ENCODE measurements at regions not wholly inside any gene's neighbourhood (a gene's known extent, or its start where the extent isn't known, plus 50 kb on each side); places are given as distances from the start of the nearest gene placed in this dataset.
A peak's percentile ranks its signal among the peaks of the same experiment; 100 is the strongest.
"Not testable (repeated sequence)": the region's sequence is repeated elsewhere in the genome, so short reads cannot be mapped to it uniquely, and the experiment has no call there.

GRCh38 chr10:123380491-123381085 is 226.4 kb downstream of the BUB3 start:
- peak; percentile 89 for FAIRE-seq

- FAIRE-seq, result no peak
These were observed 227.0 kb downstream of the BUB3 start for GRCh38 chr10:123381224-123381623.

DNA sequence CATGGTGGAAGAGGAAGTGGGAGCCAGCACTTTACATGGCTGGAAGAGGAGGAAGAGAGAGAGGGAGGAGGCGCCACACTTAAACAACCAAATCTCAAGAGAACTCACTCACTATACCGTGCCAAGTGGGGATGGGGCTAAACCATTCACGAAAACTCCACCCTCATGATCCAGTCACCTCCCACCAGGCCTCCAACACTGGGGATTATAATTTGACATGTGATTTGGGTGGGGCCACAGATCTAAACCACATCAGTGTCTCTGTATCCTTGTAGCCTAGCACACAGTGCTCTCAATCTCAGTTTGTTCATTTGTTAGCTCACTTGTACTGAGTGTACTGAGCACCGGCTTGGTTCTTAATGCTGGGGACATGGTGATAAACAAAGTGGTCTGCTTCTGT is 228.3 kb downstream of the BUB3 start:
- FAIRE-seq, result no peak

DNA sequence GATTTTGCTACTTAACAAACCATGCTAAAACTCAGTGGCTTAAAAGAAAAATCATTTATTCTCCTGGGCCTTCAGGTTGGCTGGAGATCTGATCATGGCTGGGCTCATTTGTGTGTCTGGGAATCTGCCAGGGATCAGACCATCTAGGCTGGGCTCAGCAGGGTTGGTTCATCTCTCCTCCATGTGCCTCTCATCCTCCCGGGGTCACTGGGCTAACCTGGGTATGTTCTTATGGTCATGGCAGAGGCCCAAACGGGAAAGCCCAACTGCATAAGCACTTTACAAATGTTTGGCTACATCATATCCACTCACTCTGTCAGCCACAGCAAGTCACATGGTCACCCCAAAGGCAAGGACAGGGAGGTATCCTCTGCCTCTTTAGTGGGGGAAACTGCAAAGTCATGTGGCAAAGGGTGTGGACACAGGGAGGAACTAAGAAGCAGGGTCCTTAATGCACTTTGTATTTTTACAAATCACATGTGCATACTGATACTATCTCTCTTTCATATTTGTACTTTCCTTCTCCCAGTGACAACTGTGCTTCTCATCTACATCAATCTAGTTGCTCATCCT is 231.4 kb downstream of the BUB3 start:
- no peak for FAIRE-seq

DNA sequence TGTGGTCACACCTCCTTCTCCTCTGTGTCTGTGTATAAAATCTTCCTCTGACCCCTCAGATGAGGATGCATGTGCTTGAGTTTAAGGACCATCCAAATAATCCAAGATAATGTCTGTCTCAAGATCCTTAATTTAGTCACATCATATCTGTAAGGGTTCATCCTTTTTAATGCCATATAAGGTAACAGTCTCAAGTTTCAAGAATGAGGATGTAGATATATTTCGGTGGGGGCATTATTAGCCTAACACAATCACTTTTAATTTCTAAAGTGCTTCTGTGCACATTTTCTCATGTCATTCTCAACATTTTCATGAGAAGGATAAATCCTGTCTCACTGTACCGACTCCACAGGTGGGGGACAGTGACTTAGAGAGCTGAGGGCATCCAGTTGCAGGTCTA is 235.3 kb downstream of the BUB3 start:
- no peak for FAIRE-seq

GRCh38 chr10:123390332-123390731 is 236.1 kb downstream of the BUB3 start:
- FAIRE-seq, result no peak

DNA sequence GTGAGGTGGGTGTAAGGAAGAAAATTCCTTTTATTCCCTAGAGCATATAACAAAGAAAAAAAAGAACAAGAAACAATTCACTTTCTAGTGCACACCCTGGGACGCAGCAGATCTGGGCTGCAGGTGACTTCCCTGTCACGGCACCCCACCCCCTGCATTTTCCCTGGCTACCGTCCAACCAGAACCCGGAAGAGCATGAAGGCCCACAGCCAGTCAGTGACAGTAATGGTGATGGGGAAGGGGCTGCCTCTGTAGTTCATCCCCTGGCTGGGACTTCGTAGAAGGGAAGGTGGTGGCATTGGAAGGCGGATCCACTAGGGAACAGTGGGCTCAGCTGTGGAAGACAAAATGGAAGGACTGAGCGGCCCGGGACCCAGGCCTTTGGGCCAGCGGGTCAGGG is 236.7 kb downstream of the BUB3 start:
- FAIRE-seq, result no peak

DNA sequence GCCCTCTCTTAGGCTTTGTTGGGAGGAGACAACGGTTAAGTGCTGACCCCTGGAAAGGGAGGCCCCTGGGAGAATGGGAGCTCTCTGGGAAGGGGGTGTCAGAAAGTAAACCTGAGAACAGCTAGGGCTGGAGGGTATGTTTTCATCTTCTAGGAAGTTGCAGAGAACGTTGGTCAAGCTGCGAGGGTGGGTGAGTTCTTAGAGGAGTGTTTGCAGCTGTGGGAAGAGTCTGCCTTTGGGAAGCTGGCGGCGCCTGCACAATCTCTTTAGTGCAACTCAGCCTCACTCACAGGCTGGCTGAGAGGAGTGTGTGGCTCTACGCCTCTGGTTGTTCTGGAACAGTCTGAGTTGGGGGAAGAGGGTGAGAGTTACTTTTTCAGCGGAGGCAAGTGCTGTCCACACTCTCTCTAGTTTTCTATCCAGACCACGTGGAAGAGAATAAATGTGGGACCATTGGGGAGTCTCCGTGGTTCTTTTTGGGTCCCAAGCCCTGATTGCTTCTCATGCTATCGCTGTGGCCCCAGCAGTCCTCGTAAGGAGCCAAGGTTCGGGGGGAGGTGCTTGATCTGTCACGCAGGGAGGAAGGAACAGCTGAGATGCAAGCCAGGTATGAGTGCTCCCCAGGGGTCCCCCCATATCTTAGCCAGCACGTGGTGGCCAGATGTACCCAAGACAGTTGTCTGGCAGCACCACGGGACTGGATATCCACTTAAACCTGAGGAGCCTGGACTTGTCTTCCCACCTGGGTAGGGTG is 237.2 kb downstream of the BUB3 start:
- FAIRE-seq, result no peak

- no peak for FAIRE-seq
These were observed 238.2 kb downstream of the BUB3 start for GRCh38 chr10:123392182-123392963.

DNA sequence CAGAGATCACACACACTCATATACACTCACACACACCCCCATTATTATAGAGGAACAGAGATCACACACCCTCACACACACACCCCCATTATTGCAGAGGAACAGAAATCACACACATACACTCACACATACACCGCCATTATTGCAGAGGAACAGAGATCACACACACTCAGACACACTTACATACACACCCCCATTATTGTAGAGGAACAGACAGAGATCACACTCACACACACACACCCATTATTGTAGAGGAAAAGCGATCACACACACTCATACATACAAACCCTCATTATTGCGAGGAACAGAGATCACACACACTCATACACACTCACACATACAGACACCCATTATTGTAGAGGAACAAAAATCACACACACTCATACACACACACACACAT is 239.0 kb downstream of the BUB3 start:
- no peak for FAIRE-seq

DNA sequence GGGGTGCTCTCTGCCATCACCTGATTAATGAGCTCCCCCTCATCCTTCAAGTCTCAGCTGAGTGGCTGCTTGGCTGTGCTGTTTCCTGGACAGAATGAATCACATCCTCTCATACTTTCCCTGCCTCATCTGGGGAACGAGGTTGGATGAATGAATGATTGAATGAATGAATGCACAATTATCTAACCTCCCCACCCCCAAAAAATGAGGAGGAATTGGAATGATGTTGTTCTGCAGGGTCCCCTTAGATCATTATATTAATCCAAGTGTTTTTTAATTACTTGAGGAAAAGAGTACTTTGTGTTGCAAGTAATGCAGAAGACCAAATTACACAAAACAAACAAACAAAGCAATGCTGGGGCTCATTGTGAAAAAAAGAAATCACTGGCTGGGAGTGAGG is 240.2 kb downstream of the BUB3 start:
- FAIRE-seq, result no peak

GRCh38 chr10:123395234-123395633 is 241.0 kb downstream of the BUB3 start:
- FAIRE-seq, result not testable (repeated sequence)

- no peak for FAIRE-seq
These were observed 241.7 kb downstream of the BUB3 start for GRCh38 chr10:123395906-123396305.

GRCh38 chr10:123398180-123398591 is 244.0 kb downstream of the BUB3 start:
- FAIRE-seq, result no peak

GRCh38 chr10:123398756-123399155 is 244.6 kb downstream of the BUB3 start:
- FAIRE-seq, result no peak

- no peak for FAIRE-seq
These were observed 245.2 kb downstream of the BUB3 start for GRCh38 chr10:123399276-123399839.

DNA sequence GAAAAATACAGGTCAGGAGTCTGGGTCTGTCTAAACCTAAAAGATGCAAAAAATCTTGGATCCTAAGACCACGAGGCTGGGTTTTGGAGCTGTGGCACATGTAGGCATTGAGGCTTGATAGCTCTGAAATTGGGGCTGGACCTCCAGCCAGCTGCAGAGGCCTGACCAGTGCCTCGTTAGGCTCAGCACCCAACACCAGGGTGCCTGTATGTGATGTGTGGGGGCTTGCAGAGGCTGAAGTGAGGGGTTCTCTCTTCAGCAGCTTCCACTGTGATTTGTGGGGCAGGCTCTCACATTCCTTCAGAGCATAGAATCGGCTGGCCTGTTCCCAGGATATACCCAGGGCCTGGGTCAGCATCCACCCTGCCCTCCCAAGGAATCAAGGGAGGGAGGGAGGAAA is 247.8 kb downstream of the BUB3 start:
- FAIRE-seq, result no peak

DNA sequence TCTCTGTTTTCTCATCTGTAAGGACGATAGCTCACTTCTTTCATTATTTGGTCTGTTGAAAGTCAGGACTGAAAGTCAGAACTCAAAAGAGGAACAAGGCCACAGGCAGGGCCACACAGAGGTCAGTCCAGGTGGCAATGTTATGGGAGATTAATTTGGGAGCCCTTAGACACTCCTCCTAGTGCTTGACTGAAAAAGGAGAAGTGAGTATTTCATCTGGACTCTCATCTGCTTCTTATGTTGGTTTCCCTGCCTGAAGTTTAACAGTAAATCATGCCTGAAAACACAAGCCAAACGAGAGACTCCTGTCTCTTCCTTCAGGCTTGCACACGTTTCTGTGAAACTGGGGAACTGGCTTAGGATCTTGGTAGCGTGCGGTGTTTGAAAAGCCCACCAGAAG is 248.5 kb downstream of the BUB3 start:
- FAIRE-seq, result no peak

- FAIRE-seq, result no peak
These were observed 250.2 kb downstream of the BUB3 start for GRCh38 chr10:123404357-123404756.

DNA sequence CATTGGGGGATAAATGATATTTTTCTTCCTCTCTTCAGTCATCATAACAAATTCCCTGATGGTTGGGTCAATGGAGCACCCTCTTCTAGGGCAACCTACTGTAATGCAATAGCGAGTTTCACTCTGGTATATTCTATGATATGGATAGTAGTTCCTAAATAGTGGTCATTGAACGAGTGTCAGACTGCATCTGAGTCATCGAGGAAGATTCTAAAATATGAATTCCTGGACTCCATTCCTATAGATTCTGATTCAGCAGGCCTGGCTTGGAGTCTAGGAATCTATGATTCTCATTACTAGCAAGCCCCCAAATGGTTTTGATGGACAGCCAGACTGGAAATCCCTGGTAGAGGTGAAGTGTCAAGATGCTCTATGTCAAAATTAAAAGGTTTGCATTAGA is 254.5 kb downstream of the BUB3 start:
- no peak for FAIRE-seq

DNA sequence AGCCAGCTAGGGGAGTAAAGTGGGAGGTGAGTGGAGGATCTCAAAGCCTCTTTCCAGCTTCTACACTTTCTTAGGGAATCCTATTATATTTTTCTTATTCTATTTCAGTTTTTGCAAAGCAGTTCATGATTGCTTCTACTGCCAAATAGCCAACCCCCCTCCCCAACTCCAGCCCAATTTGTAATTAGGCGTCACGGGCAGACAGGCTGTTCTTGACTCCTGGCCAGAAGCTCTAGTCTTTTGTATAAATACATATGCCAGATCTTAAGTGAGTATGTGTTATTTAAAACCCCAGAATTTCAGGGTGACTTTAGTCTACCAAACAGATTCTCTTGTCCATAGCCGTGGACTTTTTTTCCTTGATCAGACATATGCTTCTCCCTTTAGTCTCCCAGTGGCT is 255.2 kb downstream of the BUB3 start:
- FAIRE-seq, result no peak

DNA sequence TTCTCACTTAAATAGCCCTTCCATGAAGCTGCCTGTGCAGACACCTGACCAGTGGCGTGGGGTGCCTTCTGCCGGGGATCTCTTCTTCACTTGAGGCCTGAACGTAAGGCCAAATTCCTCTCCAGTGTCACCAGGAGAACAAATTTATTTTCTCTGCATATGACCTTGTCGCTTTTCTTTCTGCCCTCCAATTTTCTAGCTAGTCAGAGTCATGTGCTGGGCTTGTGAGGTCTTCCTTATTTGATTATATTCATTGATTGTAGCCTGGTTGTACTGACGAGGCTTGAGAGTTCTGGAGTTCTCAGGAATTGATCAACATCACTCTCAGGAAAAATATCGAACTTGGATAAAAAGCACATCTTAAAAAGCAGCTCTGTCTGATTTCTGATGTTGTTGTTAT is 255.7 kb downstream of the BUB3 start:
- no peak for FAIRE-seq

GRCh38 chr10:123413353-123413752 is 252.8 kb upstream of the GPR26 start:
- FAIRE-seq, result no peak
